Upper lobe of left lung (tissue), 6 donors: ENCODE measurements at regions not wholly inside any gene's neighbourhood (a gene's known extent, or its start where the extent isn't known, plus 50 kb on each side); places are given as distances from the start of the nearest gene placed in this dataset.

Source experiments
- ATAC-seq, 2 donors: fragments of 200-7000 bp; cut with Tn5 transposase; one replicate each; pipeline ENCODE4 v1.9.1; 2022; ENCODE audit warnings: mild to moderate bottlenecking in 2 of 2, moderate library complexity in 2 of 2; ENCODE audit not compliant: low FRiP score in 2 of 2
- DNase-seq, 2 donors: peaks; one replicate each; pipeline ENCODE4 v3.0.0-alpha.2; 2019 to 2020
- H3K27ac ChIP-seq, 4 donors: fragments of 200-600 bp; sonication (generic); one replicate each; pipeline ENCODE4 v1.5.1; 2016 to 2019
- H3K27me3 ChIP-seq, 4 donors: fragments of 200-600 bp; sonication (generic); one replicate each; pipeline ENCODE4 v1.5.1; 2017 to 2019
- H3K36me3 ChIP-seq, 4 donors: fragments of 200-600 bp; sonication (generic); one replicate each; pipeline ENCODE4 v1.5.1; 2016 to 2019
- H3K4me1 ChIP-seq, 4 donors: fragments of 200-600 bp; sonication (generic); one replicate each; pipeline ENCODE4 v1.5.1; 2018 to 2019
- H3K4me3 ChIP-seq, 4 donors: fragments of 200-600 bp; sonication (generic); one replicate each; pipeline ENCODE4 v1.5.1; 2017 to 2019; ENCODE audit warnings: mild to moderate bottlenecking in 2 of 4, moderate library complexity in 1 of 4
- H3K9me3 ChIP-seq, 4 donors: fragments of 200-600 bp; sonication (generic); one replicate each; pipeline ENCODE4 v1.5.1; 2018 to 2019
- EP300 ChIP-seq, 4 donors: sonication (generic); formaldehyde crosslinking; IDR thresholded peaks; one replicate each; pipeline ENCODE4 v1.5.1; 2017; ENCODE audit warnings: antibody characterized with exemption in 4 of 4, control low read depth in 2 of 4
- POLR2A ChIP-seq, 4 donors: fragments of 450-650 bp; IDR thresholded peaks; one replicate each; pipeline ENCODE4 v1.5.1; 2016 to 2017; ENCODE audit warnings: antibody characterized with exemption in 4 of 4, mild to moderate bottlenecking in 2 of 4
- POLR2AphosphoS5 ChIP-seq, 2 donors: sonication (generic); formaldehyde crosslinking; IDR thresholded peaks; one replicate each; pipeline ENCODE4 v1.5.1; 2017; ENCODE audit warnings: antibody characterized with exemption in 2 of 2
- WGBS, 2 donors: methylation state at CpG; one replicate each; pipeline ENCODE4 v1.1.5; 2017 to 2018; 5-methylcytosine and 5-hydroxymethylcytosine counted together
- TF ChIP-seq, protein P1 (sequence below), 6 experiments: fragments of 450-650 bp in 4 of 6; fragments of 200-600 bp in 2 of 6; sonication (generic) in 2 of 6; IDR thresholded peaks; one replicate each; pipeline ENCODE4 v1.5.1; 2016 to 2019; ENCODE audit warnings: antibody characterized with exemption in 6 of 6
- donor health status: DM: no; HTN: no; CAD: no; lungs with moderate emphysema.
- donor health status: DM: no; HTN: yes; CAD: no; lungs with severe emphysema.

GRCh38 chr15:95726891-95727290 lies 603.6 kb upstream of the NR2F2 start:
- no peaks in the 10 kb centered on the region for H3K27me3 ChIP-seq
- no peak overlapping the region for H3K27ac ChIP-seq
- H3K4me1 ChIP-seq, result no peaks in the 10 kb centered on the region
- TF ChIP-seq, protein P1, sequence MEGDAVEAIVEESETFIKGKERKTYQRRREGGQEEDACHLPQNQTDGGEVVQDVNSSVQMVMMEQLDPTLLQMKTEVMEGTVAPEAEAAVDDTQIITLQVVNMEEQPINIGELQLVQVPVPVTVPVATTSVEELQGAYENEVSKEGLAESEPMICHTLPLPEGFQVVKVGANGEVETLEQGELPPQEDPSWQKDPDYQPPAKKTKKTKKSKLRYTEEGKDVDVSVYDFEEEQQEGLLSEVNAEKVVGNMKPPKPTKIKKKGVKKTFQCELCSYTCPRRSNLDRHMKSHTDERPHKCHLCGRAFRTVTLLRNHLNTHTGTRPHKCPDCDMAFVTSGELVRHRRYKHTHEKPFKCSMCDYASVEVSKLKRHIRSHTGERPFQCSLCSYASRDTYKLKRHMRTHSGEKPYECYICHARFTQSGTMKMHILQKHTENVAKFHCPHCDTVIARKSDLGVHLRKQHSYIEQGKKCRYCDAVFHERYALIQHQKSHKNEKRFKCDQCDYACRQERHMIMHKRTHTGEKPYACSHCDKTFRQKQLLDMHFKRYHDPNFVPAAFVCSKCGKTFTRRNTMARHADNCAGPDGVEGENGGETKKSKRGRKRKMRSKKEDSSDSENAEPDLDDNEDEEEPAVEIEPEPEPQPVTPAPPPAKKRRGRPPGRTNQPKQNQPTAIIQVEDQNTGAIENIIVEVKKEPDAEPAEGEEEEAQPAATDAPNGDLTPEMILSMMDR (IDR thresholded peaks at IDR 0.05), result no peak
- TF ChIP-seq EP300 (IDR thresholded peaks at IDR 0.05) (no peak), POLR2A (IDR thresholded peaks at IDR 0.05) (no peak), POLR2AphosphoS5 (IDR thresholded peaks at IDR 0.05) (no peak)
- ATAC-seq (no peak), DNase-seq (no peak)
- H3K9me3 ChIP-seq, result no peaks in the 10 kb centered on the region
- no peak overlapping the region for H3K4me3 ChIP-seq
- 93 to 94% methylated on average over 4 of the region's 4 CpGs for WGBS, 2 donors
- no peaks in the 10 kb centered on the region for H3K36me3 ChIP-seq

GRCh38 chr15:95733931-95734330 lies 596.6 kb upstream of the NR2F2 start:
- peaks cover 0 to 7% (median 0%) of the 10 kb centered on the region in 4 donors for H3K4me1 ChIP-seq
- WGBS, 2 donors, result 47 to 50% methylated on average over 3 of the region's 3 CpGs
- TF ChIP-seq POLR2AphosphoS5 (IDR thresholded peaks at IDR 0.05) (no peak), POLR2A (IDR thresholded peaks at IDR 0.05) (no peak), EP300 (IDR thresholded peaks at IDR 0.05) (no peak)
- TF ChIP-seq, protein P1 (IDR thresholded peaks at IDR 0.05), result no peak
- H3K4me3 ChIP-seq, result no peak overlapping the region
- no peaks in the 10 kb centered on the region for H3K27me3 ChIP-seq
- H3K36me3 ChIP-seq, result no peaks in the 10 kb centered on the region
- H3K9me3 ChIP-seq, result no peaks in the 10 kb centered on the region
- no peak for DNase-seq
- ATAC-seq, result no peak
- H3K27ac ChIP-seq, result no peak overlapping the region

GRCh38 chr15:95734422-95735316 lies 595.8 kb upstream of the NR2F2 start:
- TF ChIP-seq, protein P1 (IDR thresholded peaks at IDR 0.05), result no peak
- TF ChIP-seq POLR2AphosphoS5 (IDR thresholded peaks at IDR 0.05) (no peak), EP300 (IDR thresholded peaks at IDR 0.05) (no peak), POLR2A (IDR thresholded peaks at IDR 0.05) (no peak)
- Histone ChIP-seq H3K4me3 (no peak overlapping the region), H3K9me3 (no peaks in the 10 kb centered on the region), H3K27ac (no peak overlapping the region), H3K27me3 (no peaks in the 10 kb centered on the region), H3K36me3 (no peaks in the 10 kb centered on the region), H3K4me1 (peaks cover 0 to 7% (median 0%) of the 10 kb centered on the region in 4 donors)
- ATAC-seq, result no peak
- WGBS, 2 donors, result 37 to 42% methylated on average over 6 of the region's 6 CpGs
- DNase-seq, result no peak

- no peaks in the 10 kb centered on the region for H3K27me3 ChIP-seq
- WGBS, 2 donors, result 86 to 91% methylated on average over 3 of the region's 3 CpGs
- TF ChIP-seq POLR2AphosphoS5 (IDR thresholded peaks at IDR 0.05) (no peak), POLR2A (IDR thresholded peaks at IDR 0.05) (no peak), EP300 (IDR thresholded peaks at IDR 0.05) (no peak)
- TF ChIP-seq, protein P1 (IDR thresholded peaks at IDR 0.05), result no peak
- H3K36me3 ChIP-seq, result no peaks in the 10 kb centered on the region
- H3K4me3 ChIP-seq, result no peak overlapping the region
- H3K9me3 ChIP-seq, result no peaks in the 10 kb centered on the region
- H3K27ac ChIP-seq, result no peak overlapping the region
- DNase-seq, result no peak
- ATAC-seq, result no peak
- H3K4me1 ChIP-seq, result peaks cover 0 to 7% (median 0%) of the 10 kb centered on the region in 4 donors
Measured at GRCh38 chr15:95737060-95737459, 593.4 kb upstream of the NR2F2 start.
